ENCODE measurements at regions not wholly inside any gene's neighbourhood (a gene's known extent, or its start where the extent isn't known, plus 50 kb on each side); places are given as distances from the start of the nearest gene placed in this dataset.

DNA sequence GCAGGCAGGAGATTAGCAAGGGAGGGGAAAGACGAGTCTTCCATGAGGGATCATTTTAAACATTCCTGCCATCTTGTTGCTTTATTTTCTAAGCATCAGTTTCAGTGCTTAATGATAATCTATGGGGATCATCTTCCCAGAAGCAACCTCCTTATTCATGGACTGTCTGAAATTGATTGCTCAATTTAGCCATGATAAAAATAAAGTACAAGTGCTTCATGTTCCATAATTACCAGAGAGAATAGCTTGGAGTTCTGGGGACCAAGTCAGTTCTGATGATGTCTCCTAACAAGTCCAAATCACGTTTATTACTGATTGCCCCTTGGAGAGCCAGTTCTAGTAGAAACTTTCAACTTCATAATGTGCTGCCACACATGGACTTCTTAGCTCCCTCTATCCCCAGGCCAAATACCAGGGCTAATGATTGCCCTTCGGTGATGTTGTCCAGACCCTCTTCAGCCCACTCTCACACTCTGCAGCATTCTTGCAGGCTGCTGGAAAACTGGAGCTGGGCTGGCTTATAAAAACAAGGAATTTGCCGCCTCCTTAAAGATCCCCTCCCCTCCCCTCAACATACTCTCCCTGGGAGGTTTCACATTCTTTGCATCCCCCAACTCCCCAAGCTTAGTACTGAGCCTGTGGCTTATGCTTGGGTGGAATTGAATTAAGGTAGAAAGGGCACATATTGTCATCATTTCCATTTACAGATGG lies 222.1 kb upstream of the ADAMTS9 start:
- Histone ChIP-seq H3K4me3 (replicated peaks in 1 of 2; ENCODE audit: low read depth in 1 of 2, low read length in 2 of 2) (no peak overlapping the region), H3K9ac (ENCODE audit: low read length) (no peak overlapping the region), H4K20me1 (ENCODE audit: insufficient read depth) (no peaks in the 10 kb centered on the region), H3K27me3 (ENCODE audit: insufficient read depth, low read length) (peaks cover 3% of the 10 kb centered on the region; the same call in 1 of the 2 replicates), H3K4me1 (ENCODE audit: control insufficient read depth in 1 of 2, insufficient read depth in 2 of 2, low read length in 2 of 2) (no peaks in the 10 kb centered on the region), H3K9me3 (ENCODE audit: control insufficient read depth in 1 of 2, insufficient read depth in 1 of 2, low read depth in 1 of 2, low read length in 2 of 2) (no peaks in the 10 kb centered on the region), H3K36me3 (ENCODE audit: control insufficient read depth in 1 of 2, insufficient read depth in 2 of 2, low read length in 2 of 2) (no peaks in the 10 kb centered on the region), H2AFZ (ENCODE audit: low read depth, low read length, poor library complexity, severe bottlenecking) (no peak overlapping the region), H3K9me2 (ENCODE audit: insufficient read depth) (no peaks in the 10 kb centered on the region), H3K4me2 (ENCODE audit: low read length) (no peak overlapping the region), H3K79me2 (ENCODE audit: insufficient read depth, low read length) (no peaks in the 10 kb centered on the region), H3K27ac (ENCODE audit: low read depth, low read length) (no peak overlapping the region)
- TF ChIP-seq POLR2AphosphoS5 (IDR thresholded peaks at IDR 0.05; ENCODE audit: low read depth, low read length): no peak
- no peak for TF ChIP-seq SRF (IDR thresholded peaks at IDR 0.05; ENCODE audit: low read depth)
- TF ChIP-seq ELF1 (IDR thresholded peaks at IDR 0.05; ENCODE audit: borderline replicate concordance, low read depth): no peak
- TF ChIP-seq EZH2 (IDR thresholded peaks at IDR 0.05): no peak
- TF ChIP-seq, protein P1, sequence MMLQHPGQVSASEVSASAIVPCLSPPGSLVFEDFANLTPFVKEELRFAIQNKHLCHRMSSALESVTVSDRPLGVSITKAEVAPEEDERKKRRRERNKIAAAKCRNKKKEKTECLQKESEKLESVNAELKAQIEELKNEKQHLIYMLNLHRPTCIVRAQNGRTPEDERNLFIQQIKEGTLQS (IDR thresholded peaks at IDR 0.05): no peak
- TF ChIP-seq, protein P2, sequence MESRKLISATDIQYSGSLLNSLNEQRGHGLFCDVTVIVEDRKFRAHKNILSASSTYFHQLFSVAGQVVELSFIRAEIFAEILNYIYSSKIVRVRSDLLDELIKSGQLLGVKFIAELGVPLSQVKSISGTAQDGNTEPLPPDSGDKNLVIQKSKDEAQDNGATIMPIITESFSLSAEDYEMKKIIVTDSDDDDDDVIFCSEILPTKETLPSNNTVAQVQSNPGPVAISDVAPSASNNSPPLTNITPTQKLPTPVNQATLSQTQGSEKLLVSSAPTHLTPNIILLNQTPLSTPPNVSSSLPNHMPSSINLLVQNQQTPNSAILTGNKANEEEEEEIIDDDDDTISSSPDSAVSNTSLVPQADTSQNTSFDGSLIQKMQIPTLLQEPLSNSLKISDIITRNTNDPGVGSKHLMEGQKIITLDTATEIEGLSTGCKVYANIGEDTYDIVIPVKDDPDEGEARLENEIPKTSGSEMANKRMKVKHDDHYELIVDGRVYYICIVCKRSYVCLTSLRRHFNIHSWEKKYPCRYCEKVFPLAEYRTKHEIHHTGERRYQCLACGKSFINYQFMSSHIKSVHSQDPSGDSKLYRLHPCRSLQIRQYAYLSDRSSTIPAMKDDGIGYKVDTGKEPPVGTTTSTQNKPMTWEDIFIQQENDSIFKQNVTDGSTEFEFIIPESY (IDR thresholded peaks at IDR 0.05; ENCODE audit: extremely low read depth, insufficient replicate concordance, low read length): no peak
- no peak for TF ChIP-seq TCF7L2 (IDR thresholded peaks at IDR 0.05; ENCODE audit: borderline replicate concordance, extremely low read depth, insufficient read depth, insufficient read length)
- ChIA-PET CTCF (no interaction called here), RAD21 (ENCODE audit: low non-redundant PET in 1 of 2, low total read pairs in 2 of 2, uncharacterized antibody in 2 of 2, unreplicated experiment in 2 of 2) (no interaction called here), POLR2A (no interaction called here)
- no TSS peak for BruUV-seq (replicated peaks)
- ATAC-seq (no peak), DNase-seq (ENCODE audit: low read depth, low spot score) (no peak)
- intact Hi-C loops (cut with micrococcal nuclease): no loop called here
